ENCODE measurements at regions not wholly inside any gene's neighbourhood (a gene's known extent, or its start where the extent isn't known, plus 50 kb on each side); places are given as distances from the start of the nearest gene placed in this dataset.
A peak's percentile ranks its signal among the peaks of the same experiment; 100 is the strongest.

GRCh38 chr4:30783751-30784150 lies 63.6 kb downstream of the PCDH7 start:
- DNase-seq (ENCODE audit: low read depth) = no peak
- no peak overlapping the region for H3K4me3 ChIP-seq (ENCODE audit: low read depth, low read length)

- no peak for DNase-seq (ENCODE audit: low read depth)
- H3K4me3 ChIP-seq (ENCODE audit: low read depth, low read length) = no peak overlapping the region
Observed at GRCh38 chr4:30789219-30789671, 69.1 kb downstream of the PCDH7 start.

- no peak overlapping the region for H3K4me3 ChIP-seq (ENCODE audit: low read depth, low read length)
- no peak for DNase-seq (ENCODE audit: low read depth)
Observed at GRCh38 chr4:30790123-30790522, 70.0 kb downstream of the PCDH7 start.

GRCh38 chr4:30790998-30791397 lies 70.8 kb downstream of the PCDH7 start:
- no peak for DNase-seq (ENCODE audit: low read depth)
- no peak overlapping the region for H3K4me3 ChIP-seq (ENCODE audit: low read depth, low read length)

GRCh38 chr4:30792601-30793000 lies 72.4 kb downstream of the PCDH7 start:
- H3K4me3 ChIP-seq (ENCODE audit: low read depth, low read length) = no peak overlapping the region
- no peak for DNase-seq (ENCODE audit: low read depth)

- DNase-seq (ENCODE audit: low read depth) = no peak
- H3K4me3 ChIP-seq (ENCODE audit: low read depth, low read length) = no peak overlapping the region
Observed at GRCh38 chr4:30801876-30802275, 81.7 kb downstream of the PCDH7 start.

GRCh38 chr4:30802622-30803323 lies 82.6 kb downstream of the PCDH7 start:
- H3K4me3 ChIP-seq (ENCODE audit: low read depth, low read length) = no peak overlapping the region
- peak; percentile 86 for DNase-seq (ENCODE audit: low read depth)

GRCh38 chr4:30808276-30808675 lies 88.1 kb downstream of the PCDH7 start:
- DNase-seq (ENCODE audit: low read depth) = peak; percentile 10
- H3K4me3 ChIP-seq (ENCODE audit: low read depth, low read length) = no peak overlapping the region

- H3K4me3 ChIP-seq (ENCODE audit: low read depth, low read length) = no peak overlapping the region
- no peak for DNase-seq (ENCODE audit: low read depth)
Observed at GRCh38 chr4:30811296-30811695, 91.1 kb downstream of the PCDH7 start.

- DNase-seq (ENCODE audit: low read depth) = no peak
- H3K4me3 ChIP-seq (ENCODE audit: low read depth, low read length) = no peak overlapping the region
Observed at GRCh38 chr4:30815685-30816084, 95.5 kb downstream of the PCDH7 start.

GRCh38 chr4:30817447-30817846 lies 97.3 kb downstream of the PCDH7 start:
- no peak for DNase-seq (ENCODE audit: low read depth)
- no peak overlapping the region for H3K4me3 ChIP-seq (ENCODE audit: low read depth, low read length)

- no peak overlapping the region for H3K4me3 ChIP-seq (ENCODE audit: low read depth, low read length)
- DNase-seq (ENCODE audit: low read depth) = no peak
Observed at GRCh38 chr4:30818541-30818940, 98.4 kb downstream of the PCDH7 start.

- DNase-seq (ENCODE audit: low read depth) = no peak
- H3K4me3 ChIP-seq (ENCODE audit: low read depth, low read length) = no peak overlapping the region
Observed at GRCh38 chr4:30821275-30821674, 101.1 kb downstream of the PCDH7 start.

GRCh38 chr4:30821859-30822612 lies 101.9 kb downstream of the PCDH7 start:
- H3K4me3 ChIP-seq (ENCODE audit: low read depth, low read length) = no peak overlapping the region

GRCh38 chr4:30822911-30823551 lies 102.9 kb downstream of the PCDH7 start:
- no peak overlapping the region for H3K4me3 ChIP-seq (ENCODE audit: low read depth, low read length)
- no peak for DNase-seq (ENCODE audit: low read depth)

More at GRCh38 chr4:30821859-30822612, 101.9 kb downstream of the PCDH7 start:
- DNase-seq (ENCODE audit: low read depth) = no peak

- no peak for DNase-seq (ENCODE audit: low read depth)
Observed at GRCh38 chr4:30825008-30825770, 105.0 kb downstream of the PCDH7 start.

GRCh38 chr4:30828264-30828926 lies 108.2 kb downstream of the PCDH7 start:
- DNase-seq (ENCODE audit: low read depth) = no peak

More at GRCh38 chr4:30825008-30825770, 105.0 kb downstream of the PCDH7 start:
- no peak overlapping the region for H3K4me3 ChIP-seq (ENCODE audit: low read depth, low read length)

GRCh38 chr4:30832639-30833038 lies 112.5 kb downstream of the PCDH7 start:
- DNase-seq (ENCODE audit: low read depth) = no peak
- no peak overlapping the region for H3K4me3 ChIP-seq (ENCODE audit: low read depth, low read length)

More at GRCh38 chr4:30828264-30828926, 108.2 kb downstream of the PCDH7 start:
- H3K4me3 ChIP-seq (ENCODE audit: low read depth, low read length) = no peak overlapping the region

GRCh38 chr4:30833206-30833605 lies 113.0 kb downstream of the PCDH7 start:
- no peak for DNase-seq (ENCODE audit: low read depth)

More at GRCh38 chr4:30833206-30833605, 113.0 kb downstream of the PCDH7 start:
- H3K4me3 ChIP-seq (ENCODE audit: low read depth, low read length) = no peak overlapping the region
